HG03439 (cell line): ENCODE measurements at regions not wholly inside any gene's neighbourhood (a gene's known extent, or its start where the extent isn't known, plus 50 kb on each side); places are given as distances from the start of the nearest gene placed in this dataset.

Source experiments
- ATAC-seq: cut with Tn5 transposase; IDR thresholded peaks from one replicate; pipeline ENCODE4 v1.9.1; 2021; ENCODE audit warnings: mild to moderate bottlenecking, moderate library complexity; ENCODE audit not compliant: unreplicated experiment

DNA sequence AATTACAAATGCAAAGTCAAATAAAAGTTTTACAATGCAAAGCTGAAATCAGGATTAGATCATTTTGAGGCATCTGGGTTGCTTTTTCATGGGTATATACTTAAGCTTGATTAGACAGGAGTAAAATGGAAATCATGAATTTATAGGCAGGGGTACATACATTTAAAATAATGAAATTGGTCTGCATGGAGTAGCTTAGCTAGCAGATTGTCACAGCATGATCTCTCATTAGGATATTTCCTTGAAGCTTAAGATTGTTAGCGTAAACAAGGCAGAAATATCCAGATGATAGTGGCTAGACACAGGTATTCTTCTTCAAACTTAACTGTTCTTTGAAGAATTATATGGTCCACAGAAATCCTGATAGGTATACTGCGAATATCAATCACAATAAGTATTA lies 1627.0 kb upstream of the PCDH20 start:
- no peak for ATAC-seq

DNA sequence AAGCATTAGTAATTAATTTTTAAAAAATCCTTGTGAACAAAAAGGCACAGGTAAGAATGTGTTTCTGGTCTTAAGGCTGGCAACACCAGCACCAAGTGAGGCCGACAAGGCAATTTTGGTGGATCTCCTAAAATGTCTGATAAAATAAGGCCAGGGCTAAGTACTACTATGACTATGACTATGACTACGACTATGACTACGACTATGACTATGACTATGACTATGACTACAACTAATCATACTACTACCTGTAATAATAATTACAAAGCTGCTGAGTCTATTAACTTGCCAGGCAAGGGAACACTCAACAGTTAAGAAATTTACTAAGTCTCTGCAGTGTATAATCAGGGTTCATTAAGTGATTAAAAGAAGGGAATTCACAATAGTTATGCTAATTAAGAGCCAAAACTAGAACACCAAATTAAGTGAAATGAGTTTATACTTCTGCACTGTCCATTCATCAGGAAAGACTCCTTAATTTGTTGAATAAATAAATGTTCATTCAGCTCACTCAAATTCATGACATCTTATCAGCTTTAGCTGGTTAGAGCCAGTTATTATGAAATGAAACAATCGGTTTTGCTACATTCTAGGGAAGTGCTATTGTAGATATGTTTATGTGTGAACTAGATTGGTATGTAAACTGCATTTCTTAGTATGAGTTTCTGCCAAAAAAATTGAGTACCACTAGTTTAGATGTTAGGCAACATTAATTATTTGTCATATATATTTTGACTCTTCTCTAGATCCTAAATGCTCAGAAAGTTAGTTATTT lies 1626.2 kb upstream of the PCDH20 start:
- ATAC-seq: peak; percentile 68

DNA sequence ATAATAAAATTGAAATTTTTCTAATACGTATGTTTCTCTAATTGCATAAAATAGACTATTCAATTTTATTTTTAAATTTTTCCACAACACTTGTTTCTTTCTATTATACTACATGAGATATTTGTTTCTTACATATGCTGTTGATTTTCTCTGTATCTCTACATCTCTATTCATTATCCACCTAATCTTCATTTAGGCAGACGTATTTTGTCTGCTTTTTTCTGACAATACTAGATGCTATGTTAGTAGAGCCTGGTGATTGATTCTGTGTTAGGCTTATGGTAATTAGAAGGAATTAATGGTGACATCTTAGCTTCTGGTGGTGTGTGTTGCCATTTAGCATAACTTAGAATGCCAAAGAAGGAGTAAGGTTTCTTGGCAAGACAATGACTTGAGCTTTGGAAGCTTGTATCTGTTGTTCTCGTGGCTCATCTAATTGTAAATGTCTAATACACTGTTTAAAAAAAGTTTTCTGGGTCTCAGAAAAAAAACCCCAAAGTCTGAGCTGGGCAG lies 1610.7 kb upstream of the PCDH20 start:
- ATAC-seq: no peak

DNA sequence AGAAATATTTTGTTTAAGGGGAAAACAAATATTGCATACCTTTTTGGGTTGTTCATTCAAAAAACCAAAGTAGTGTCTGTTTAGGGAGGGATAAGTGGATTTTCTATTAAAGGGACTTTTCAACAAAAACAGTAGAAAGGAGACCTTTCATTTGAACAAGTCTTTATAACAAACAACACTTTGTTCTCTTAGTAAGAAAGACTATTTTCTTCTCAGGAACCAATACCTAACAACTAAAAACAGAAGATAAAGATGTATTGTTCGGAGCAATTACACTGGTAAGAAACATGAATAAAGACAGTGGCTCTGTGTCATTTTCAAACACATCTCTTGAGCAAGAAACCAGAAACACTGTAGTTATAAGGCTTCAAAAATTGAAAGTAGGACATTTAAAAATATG lies 1610.1 kb upstream of the PCDH20 start:
- ATAC-seq: no peak

DNA sequence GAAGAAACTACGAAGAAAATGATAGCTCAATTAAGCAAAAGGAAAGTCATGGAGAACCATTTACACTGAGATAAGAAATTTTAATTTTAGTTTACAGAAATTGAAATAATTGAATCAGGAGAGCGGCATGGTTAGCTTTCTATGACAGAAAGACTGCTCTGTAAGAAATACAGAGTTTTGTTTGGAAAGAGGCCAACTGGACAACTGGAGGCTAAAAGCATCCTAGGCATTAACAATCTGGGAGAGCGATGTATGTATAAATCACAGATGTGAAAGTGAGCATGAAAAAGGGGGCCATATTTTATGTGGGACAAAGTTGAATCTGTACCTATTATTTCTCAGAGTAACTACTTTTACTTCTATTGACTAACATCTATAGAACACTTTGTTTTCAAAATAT lies 1608.8 kb upstream of the PCDH20 start:
- no peak for ATAC-seq

DNA sequence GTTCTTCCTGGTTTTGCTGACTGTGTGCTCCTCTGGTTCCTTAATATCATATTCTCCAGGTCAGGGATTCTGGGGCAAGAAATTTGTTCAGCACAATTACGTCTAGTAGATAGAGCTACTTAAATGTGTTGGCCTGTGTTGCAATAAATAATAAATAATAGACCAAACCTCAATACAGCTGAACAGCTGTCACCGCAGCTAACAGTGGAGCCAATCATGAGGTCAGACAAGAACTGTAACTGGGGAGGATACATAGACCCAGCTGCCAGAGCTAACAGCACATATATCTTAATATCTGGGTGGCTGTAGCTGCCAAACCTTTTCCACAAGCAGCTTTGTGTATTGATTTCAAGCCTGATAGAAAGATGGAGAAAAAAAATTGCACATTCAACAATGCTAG lies 1596.3 kb upstream of the PCDH20 start:
- no peak for ATAC-seq

DNA sequence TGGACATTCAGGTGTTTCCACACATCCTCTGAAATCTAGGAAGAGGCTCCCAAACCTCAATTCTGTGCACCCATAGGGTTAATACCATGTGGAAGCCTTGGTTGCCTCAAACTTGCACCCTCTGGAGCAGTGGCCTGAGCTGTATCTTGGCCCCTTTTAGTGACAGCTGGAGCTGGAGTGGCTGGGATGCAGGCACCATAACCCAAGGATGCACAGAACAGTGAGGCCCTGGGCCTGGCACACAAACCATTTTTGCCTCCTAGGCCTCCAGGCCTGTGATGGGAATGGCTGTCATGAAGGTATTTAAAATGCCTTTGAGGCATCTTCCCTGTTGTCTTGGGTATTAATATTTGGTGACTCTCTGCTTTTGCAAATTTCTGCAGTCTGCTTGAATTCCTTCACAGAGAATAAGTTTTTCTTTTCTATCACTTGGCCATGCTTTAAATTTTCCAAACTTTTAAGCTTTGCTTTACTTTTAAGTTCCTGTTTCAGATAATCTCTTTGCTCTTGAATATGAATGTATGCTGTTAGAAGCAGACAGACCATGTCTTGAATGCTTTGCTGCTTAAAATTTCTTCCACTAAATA lies 1594.5 kb upstream of the PCDH20 start:
- no peak for ATAC-seq

DNA sequence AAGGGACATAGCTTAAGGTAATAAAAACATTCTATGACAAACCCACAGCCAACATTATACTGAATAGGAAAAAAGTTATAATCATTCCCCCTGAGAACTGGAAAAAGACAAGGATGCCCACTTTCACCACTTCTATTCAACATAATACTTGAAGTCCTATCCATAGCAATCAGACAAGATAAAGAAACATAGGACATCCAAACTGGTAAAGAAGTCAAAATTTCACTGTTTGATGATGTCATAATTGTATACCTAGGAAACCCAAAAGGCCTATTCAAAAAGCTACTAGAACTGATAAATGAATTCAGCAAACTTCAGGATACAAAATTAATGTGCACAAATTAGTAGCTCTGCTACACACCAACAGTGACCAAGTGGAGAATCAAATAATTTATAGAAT lies 1590.0 kb upstream of the PCDH20 start:
- no peak for ATAC-seq

DNA sequence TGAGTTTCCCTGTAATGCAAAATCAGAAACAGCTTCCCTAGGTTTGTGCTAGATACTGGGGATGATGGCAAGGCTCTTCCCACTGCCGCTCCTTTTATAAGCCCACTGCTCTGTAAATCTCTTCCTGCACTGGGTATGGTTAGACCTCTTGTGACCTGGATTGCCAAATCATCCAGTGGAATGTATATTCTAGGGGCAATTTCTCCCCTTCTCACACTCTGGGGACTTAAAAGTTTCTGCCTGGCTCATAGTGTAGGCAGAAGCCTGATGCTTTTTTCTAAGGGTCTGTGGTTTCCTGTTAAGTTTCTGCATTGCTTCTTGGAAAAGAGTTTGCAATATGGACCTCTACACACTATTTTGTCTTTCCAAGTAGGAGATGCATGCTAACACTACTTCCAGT lies 1582.0 kb upstream of the PCDH20 start:
- no peak for ATAC-seq

DNA sequence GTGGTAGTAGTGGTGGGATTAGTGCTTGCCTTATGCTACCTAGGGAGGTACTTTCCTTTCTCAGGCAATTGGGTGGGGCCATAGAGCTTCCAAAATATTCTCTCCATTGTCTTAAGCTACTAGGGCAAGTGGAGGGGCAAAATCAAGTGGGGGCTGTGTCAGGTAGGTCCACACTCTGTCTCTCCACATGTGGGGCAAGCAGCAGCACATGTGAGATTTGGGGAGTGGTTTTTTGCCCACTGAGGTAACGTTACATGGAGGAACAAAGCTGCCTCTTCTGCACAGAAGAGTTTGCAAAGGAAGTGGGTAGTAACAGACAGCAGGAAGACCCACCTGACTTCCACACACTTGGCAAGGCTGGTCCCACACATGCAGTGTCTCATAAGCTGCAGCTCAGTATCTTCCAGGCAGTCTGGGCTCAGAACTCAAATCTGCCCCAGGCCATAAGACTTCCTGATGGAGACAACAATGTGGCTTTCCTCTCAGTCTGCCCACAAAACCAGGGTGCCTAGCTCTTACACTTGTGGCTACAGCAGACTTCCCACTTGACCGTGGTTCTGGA lies 1581.5 kb upstream of the PCDH20 start:
- no peak for ATAC-seq

DNA sequence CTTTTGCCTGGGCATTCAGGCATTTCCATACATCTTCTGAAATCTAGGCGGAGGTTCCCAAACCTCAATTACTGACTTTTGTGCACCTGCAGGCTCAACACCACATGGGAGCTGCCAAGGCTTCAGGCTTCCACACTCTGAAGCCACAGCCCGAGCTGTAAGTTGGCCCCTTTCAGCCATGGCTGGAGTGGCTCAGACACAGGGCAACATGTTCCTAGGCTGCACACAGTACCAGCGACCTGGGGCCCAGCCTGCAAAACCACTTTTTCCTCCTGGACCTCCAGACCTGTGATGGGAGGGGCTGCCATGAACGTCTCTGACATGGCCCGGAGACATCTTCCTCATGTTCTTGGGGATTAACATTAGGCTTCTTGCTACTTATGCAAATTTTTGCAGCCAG lies 1558.2 kb upstream of the PCDH20 start:
- no peak for ATAC-seq

DNA sequence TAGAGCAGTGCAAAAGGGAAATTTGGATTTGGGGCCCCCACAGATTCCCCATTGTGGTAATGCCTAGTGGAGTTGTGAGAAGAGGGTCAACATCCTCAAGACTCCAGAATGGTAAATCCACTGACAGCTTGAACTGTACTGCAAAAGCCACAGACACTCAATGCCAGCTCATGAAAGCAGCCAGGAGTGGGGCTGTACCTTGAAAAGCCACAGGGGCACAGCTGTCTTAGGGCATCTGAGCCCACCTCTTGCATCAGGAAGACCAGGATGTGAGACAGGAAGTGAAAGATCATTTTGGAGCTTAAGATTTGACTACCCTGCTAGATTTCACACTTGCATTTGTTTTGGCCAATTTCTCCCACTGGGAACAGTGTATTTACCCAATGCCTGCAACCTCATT lies 1548.9 kb upstream of the PCDH20 start:
- ATAC-seq: no peak

DNA sequence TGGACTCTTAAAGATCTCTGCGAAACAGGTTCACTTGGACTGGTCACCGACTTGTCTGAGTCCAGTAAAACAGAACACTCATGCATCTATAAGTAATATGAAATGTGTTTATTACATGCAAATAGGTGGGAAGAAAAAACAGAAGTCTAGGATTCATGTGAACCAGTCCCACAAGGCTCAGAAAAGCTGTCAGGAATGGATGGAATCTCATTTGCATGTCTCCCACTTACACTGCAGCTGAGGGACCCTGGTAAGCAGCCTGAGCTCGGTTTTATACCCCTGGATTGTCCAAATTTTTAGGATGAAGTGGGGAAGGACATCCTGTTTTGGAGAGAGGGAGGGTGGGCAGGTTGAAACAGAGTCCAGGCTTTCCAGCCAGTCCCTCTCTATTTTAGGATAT lies 1545.1 kb upstream of the PCDH20 start:
- no peak for ATAC-seq

DNA sequence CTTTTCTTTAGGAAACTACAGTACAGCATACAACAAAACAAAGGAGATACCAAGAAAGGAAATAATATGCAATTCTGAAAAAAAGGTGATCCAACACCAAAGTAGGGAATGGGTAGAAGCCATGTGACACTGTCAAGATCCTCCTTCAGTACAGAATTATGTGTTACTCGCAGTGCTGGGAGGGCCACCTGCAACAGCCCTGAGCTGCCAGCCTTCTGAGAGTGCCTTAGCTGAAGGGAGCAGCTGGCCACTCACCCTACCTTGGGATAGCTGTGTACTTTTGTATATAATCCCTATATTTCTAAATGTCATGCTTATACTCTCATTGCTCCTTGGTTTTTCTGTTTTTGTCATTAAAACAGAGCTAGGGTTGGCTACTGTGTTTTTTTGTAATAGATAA lies 1518.2 kb upstream of the PCDH20 start:
- no peak for ATAC-seq

DNA sequence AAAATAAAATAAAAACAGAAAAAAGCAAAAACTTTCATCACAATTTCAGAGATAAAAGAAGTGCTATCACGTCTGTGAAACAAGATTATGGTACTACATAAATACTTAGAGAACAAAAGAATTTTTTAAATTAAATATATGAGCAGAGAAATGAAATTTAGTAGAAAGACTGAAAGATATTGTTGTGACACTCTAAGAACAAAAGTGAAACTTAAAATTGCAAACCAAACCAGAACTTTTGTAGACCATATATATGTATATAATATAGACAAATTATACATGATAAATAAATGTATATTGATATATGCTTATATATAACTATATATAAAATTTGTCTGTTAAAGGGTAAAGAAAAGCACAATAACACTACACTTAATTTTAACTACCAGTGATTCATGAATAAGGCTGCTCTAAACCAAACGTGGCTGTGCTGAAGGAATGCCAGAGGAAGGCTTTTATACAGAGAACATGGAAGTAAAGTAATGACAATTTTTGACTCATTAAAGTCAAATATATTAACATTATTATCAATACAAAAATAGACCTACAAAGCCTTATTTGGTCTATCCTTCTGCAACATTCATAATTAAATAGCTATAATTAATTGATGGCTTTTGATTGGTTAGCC lies 1516.7 kb upstream of the PCDH20 start:
- no peak for ATAC-seq

DNA sequence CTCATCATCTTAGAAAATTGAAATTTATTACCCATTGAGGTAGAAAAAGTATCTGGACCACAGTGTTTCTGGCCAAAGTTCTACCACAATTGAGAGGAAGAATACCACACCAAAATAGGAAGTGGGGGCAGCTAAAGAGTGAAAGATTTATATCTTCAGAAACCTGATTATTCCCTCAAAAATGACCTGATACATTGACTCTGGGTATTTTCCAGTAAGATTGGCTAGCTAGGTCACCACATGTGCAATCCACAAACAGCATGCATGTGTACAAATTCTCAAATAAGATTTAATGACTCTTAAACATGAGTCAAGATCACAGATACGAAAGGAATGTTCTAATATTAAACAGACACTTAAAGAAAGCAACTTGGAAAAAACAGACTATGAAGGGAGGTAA lies 1516.2 kb upstream of the PCDH20 start:
- ATAC-seq: no peak

DNA sequence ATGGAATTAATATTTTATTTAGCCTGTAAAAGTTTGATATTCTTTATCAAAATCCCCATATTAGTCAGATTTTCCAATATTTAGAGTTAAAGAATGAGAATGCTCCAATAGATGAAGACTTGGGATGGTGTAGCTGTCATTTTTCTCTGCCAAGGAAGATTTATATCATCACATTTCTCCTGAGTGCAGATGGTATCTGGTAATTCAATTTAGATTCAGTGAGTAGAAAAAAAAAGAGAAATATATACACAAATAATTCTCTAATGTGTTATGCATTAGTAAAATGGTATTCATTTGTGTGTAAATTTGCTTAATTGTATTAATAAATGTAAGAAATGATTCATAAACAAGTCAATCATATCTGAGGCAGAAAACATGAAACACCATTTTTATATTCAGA lies 1508.7 kb upstream of the PCDH20 start:
- ATAC-seq: no peak

DNA sequence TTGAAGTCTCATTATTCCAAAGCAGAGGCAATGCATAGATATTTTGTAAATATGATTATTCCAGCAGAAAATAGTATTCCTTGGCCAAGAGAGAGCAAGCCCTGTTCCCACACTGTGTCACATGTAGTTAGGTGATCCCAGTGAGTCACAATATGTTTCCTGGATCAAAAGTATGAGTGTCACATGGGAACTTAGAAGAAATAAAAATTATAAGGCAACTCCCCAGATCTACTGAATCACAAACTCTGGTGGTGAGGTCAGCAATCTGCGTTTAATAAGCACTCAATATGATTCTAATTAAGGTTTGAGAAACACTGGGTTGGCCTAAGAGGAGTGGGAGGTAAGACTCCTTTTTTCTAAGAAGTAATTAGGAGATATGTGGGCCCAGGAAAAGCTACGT lies 1504.5 kb upstream of the PCDH20 start:
- no peak for ATAC-seq

DNA sequence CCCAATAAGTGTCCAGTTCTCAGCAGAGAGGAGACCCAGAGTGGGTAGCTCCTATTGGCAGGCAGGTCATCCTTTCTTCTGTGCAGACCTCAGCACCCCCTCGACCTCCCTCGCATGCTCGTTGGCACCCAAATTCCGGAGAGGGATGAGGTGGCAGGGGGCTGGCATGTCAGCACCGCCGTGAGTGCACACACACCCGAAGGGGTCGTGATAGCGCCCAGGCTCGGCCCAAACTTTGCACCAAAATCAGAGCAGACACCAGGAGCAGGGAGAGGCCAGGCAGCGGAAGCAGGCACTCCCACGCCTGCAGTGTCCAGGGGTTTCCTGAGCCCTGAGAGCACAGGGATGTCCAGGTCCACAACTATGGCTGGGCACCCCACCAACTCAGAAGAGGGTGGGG lies 1503.8 kb upstream of the PCDH20 start:
- no peak for ATAC-seq

DNA sequence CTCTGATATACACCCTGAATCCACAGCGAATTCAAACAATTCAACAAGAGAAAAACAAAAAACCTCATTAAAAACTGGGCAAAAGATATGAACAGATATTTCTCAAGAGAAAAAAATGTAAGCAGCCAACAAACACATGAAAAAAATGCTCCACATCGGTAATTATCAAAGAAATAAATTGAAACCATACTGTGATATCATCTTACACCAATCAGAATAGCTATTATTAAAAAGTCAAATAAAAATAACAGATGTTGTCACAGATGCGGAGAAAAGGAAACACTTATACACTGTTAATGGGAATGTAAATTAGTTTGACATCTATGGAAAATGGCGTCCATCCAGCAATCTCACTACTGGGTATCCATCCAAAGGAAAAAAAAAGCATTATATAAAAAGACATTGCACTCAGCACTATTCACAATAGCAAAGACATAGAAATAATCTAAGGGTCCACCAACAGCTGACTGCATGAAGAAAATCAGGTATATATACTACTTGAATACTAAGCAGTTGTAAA lies 1495.0 kb upstream of the PCDH20 start:
- ATAC-seq: no peak

DNA sequence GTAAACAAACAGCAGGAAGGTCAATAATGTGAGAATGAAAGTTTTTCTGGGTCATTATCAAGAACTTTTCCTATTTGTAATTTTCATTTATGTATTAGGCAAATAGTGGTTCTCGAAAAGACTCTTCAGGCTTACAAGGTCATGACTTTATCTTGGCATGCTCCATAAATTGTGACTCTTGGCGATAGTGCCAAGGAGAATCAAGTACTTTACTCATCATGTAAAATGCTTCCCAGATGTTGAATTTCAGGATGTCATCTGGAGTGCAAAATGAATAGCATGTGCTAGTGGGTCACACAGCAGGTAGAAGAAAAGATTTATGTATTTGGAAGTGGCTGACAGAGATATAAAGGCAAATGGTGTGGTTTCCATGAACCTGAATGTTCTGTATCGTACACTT lies 1492.7 kb upstream of the PCDH20 start:
- ATAC-seq: no peak

DNA sequence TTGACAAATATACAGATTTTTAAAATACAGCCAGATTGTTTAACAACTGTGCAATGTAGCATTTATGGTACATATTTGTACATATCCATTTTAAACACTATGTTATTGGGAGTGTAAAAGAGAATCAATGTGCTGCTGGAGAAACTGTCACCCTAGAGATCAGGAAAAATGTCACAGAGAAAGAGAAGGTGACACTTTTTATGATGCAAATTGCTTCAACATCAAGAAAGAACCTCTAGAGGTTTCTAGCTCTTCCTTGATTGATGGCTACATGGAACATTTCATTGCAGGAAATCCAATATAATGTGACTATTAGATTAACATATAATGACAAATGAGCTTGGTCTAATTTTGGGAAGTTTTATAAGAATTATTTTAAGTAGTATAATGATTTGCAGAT lies 1491.2 kb upstream of the PCDH20 start:
- no peak for ATAC-seq
